WTC11 (cell line): ENCODE measurements at regions not wholly inside any gene's neighbourhood (a gene's known extent, or its start where the extent isn't known, plus 50 kb on each side); places are given as distances from the start of the nearest gene placed in this dataset.

Experiments
- CREB1 ChIP-seq: sonication (generic); formaldehyde crosslinking; IDR thresholded peaks from 2 replicates; pipeline ENCODE4 v1.8.0; 2023; ENCODE audit warnings: mild to moderate bottlenecking, missing genetic modification reagents
- HMGA2 ChIP-seq: fragments of 250-450 bp; sonication (Bioruptor Pico); IDR thresholded peaks from 2 replicates; pipeline ENCODE4 v1.4.0; 2021; ENCODE audit warnings: mild to moderate bottlenecking, moderate library complexity
- NFYB ChIP-seq: sonication (generic); formaldehyde crosslinking; conservative IDR thresholded peaks from 2 replicates; pipeline ENCODE4 v1.8.0; 2022; ENCODE audit warnings: low read depth, missing genetic modification reagents
- NR2C2 ChIP-seq: sonication (generic); formaldehyde crosslinking; IDR thresholded peaks from 2 replicates; pipeline ENCODE4 v1.8.0; 2022; ENCODE audit warnings: mild to moderate bottlenecking, missing genetic modification reagents
- RELA ChIP-seq: sonication (generic); formaldehyde crosslinking; IDR thresholded peaks from 2 replicates; pipeline ENCODE4 v1.8.1; 2022; ENCODE audit warnings: missing genetic modification reagents, mild to moderate bottlenecking, borderline replicate concordance
- SP1 ChIP-seq: sonication (generic); formaldehyde crosslinking; conservative IDR thresholded peaks from 2 replicates; pipeline ENCODE4 v1.8.1; 2022; ENCODE audit warnings: missing genetic modification reagents
- TP53 ChIP-seq: sonication (generic); formaldehyde crosslinking; IDR thresholded peaks from 2 replicates; pipeline ENCODE4 v1.8.1; 2023; ENCODE audit warnings: mild to moderate bottlenecking, missing genetic modification reagents
- ZNF138 ChIP-seq: sonication (generic); formaldehyde crosslinking; conservative IDR thresholded peaks from 2 replicates; pipeline ENCODE4 v1.8.1; 2022; ENCODE audit warnings: mild to moderate bottlenecking, moderate library complexity, missing genetic modification reagents
- TF ChIP-seq, protein P1 (sequence below): fragments of 200-600 bp; IDR thresholded peaks from 2 replicates; pipeline ENCODE4 v1.8.0; 2022; ENCODE audit warnings: antibody characterized with exemption
- TF ChIP-seq, protein P2 (sequence below): sonication (generic); formaldehyde crosslinking; IDR thresholded peaks from 2 replicates; pipeline ENCODE4 v1.8.1; 2022; ENCODE audit warnings: low read depth, mild to moderate bottlenecking, moderate library complexity, missing genetic modification reagents, borderline replicate concordance
- TF ChIP-seq, protein P3 (sequence below): sonication (generic); formaldehyde crosslinking; IDR thresholded peaks from 2 replicates; pipeline ENCODE4 v1.8.1; 2022; ENCODE audit warnings: mild to moderate bottlenecking, moderate library complexity, missing genetic modification reagents

DNA sequence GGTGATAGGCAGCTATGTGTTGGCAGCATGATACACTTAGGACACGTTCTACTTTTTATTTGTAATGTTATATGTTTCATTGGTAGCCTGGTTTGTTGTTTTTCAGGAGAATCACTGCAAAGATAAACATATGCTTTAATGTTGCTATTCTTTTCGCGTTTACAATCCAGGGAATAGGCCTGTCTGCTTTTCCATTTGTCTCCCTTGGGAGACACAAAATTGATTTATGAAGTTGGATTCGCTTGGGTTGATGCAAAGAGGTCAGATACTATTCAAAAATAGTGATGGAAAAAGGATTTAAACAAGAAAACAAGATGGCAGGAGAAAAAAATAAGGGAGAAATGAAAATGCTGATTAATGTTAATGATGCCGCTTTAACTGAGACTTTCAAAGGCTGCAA, 179.5 kb upstream of the SOX4 start:
- TF ChIP-seq, protein P1, sequence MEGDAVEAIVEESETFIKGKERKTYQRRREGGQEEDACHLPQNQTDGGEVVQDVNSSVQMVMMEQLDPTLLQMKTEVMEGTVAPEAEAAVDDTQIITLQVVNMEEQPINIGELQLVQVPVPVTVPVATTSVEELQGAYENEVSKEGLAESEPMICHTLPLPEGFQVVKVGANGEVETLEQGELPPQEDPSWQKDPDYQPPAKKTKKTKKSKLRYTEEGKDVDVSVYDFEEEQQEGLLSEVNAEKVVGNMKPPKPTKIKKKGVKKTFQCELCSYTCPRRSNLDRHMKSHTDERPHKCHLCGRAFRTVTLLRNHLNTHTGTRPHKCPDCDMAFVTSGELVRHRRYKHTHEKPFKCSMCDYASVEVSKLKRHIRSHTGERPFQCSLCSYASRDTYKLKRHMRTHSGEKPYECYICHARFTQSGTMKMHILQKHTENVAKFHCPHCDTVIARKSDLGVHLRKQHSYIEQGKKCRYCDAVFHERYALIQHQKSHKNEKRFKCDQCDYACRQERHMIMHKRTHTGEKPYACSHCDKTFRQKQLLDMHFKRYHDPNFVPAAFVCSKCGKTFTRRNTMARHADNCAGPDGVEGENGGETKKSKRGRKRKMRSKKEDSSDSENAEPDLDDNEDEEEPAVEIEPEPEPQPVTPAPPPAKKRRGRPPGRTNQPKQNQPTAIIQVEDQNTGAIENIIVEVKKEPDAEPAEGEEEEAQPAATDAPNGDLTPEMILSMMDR = no peak
- no peak for TF ChIP-seq HMGA2
- TF ChIP-seq NFYB = no peak
- no peak for TF ChIP-seq ZNF138
- TF ChIP-seq NR2C2 (CRISPR knock-in tag) = no peak
- TF ChIP-seq TP53 (CRISPR knock-in tag) = no peak
- no peak for TF ChIP-seq RELA (CRISPR knock-in tag)
- no peak for TF ChIP-seq SP1 (CRISPR knock-in tag)
- TF ChIP-seq, protein P2, sequence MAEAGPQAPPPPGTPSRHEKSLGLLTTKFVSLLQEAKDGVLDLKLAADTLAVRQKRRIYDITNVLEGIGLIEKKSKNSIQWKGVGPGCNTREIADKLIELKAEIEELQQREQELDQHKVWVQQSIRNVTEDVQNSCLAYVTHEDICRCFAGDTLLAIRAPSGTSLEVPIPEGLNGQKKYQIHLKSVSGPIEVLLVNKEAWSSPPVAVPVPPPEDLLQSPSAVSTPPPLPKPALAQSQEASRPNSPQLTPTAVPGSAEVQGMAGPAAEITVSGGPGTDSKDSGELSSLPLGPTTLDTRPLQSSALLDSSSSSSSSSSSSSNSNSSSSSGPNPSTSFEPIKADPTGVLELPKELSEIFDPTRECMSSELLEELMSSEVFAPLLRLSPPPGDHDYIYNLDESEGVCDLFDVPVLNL (CRISPR knock-in tag) = no peak
- TF ChIP-seq CREB1 = no peak
- TF ChIP-seq, protein P3, sequence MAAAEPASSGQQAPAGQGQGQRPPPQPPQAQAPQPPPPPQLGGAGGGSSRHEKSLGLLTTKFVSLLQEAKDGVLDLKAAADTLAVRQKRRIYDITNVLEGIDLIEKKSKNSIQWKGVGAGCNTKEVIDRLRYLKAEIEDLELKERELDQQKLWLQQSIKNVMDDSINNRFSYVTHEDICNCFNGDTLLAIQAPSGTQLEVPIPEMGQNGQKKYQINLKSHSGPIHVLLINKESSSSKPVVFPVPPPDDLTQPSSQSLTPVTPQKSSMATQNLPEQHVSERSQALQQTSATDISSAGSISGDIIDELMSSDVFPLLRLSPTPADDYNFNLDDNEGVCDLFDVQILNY (CRISPR knock-in tag) = no peak
